Panc1 (cell line): ENCODE measurements at regions not wholly inside any gene's neighbourhood (a gene's known extent, or its start where the extent isn't known, plus 50 kb on each side); places are given as distances from the start of the nearest gene placed in this dataset.
"Not testable (repeated sequence)": the region's sequence is repeated elsewhere in the genome, so short reads cannot be mapped to it uniquely, and the experiment has no call there.

Experiments
- TCF7L2 ChIP-seq: IDR thresholded peaks from 2 replicates; pipeline ENCODE4 v1.6.1; 2011; ENCODE audit warnings: mild to moderate bottlenecking, low read depth, low read length, inconsistent platforms
- TF ChIP-seq, protein P1 (sequence below): fragments of 450-650 bp; IDR thresholded peaks from 2 replicates; pipeline ENCODE4 v1.5.1; 2017; ENCODE audit warnings: mild to moderate bottlenecking

DNA sequence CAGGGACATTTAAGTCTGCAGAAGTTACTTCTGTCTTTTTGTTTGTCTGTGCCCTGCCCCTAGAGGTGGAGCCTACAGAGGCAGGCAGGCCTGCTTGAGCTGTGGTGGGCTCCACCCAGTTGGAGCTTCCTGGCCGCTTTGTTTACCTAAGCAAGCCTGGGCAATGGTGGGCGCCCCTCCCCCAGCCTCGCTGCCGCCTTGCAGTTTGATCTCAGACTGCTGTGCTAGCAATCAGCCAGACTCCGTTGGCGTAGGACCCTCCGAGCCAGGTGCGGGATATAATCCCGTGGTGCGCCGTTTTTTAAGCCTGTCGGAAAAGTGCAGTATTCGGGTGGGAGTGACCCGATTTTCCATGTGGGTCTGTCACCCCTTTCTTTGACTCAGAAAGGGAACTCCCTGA is 170.7 kb upstream of the KCND3 start:
- TF ChIP-seq, protein P1, sequence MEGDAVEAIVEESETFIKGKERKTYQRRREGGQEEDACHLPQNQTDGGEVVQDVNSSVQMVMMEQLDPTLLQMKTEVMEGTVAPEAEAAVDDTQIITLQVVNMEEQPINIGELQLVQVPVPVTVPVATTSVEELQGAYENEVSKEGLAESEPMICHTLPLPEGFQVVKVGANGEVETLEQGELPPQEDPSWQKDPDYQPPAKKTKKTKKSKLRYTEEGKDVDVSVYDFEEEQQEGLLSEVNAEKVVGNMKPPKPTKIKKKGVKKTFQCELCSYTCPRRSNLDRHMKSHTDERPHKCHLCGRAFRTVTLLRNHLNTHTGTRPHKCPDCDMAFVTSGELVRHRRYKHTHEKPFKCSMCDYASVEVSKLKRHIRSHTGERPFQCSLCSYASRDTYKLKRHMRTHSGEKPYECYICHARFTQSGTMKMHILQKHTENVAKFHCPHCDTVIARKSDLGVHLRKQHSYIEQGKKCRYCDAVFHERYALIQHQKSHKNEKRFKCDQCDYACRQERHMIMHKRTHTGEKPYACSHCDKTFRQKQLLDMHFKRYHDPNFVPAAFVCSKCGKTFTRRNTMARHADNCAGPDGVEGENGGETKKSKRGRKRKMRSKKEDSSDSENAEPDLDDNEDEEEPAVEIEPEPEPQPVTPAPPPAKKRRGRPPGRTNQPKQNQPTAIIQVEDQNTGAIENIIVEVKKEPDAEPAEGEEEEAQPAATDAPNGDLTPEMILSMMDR = not testable (repeated sequence)
- not testable (repeated sequence) for TF ChIP-seq TCF7L2
